ENCODE measurements at regions not wholly inside any gene's neighbourhood (a gene's known extent, or its start where the extent isn't known, plus 50 kb on each side); places are given as distances from the start of the nearest gene placed in this dataset.

DNA sequence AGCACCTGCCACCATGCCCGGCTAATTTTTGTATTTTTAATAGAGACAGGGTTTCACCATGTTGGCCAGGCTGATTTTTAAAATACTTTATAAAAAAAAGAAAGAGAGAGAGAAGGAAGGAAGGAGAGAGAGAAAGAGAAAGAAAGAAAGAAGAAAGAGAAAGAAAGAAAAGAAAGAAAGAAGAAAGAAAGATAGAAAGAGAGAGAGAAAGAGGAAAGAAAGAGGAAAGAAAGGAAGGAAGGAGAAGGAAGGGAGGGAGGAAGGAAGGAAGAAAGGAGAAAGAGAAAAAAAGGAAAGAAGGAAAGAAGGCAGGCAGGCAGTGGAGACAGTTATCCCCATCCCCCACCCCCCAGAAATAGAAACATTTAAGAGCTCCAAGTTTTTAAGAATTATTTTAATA is 69.9 kb downstream of the TOMM20 start:
- TF ChIP-seq ZNF253 (CRISPR knock-in tag; IDR thresholded peaks at IDR 0.05; ENCODE audit: borderline replicate concordance) (no peak), ATM (IDR thresholded peaks at IDR 0.05; ENCODE audit: borderline replicate concordance) (no peak), POLR2AphosphoS2 (IDR thresholded peaks at IDR 0.05; ENCODE audit: low read depth, low read length) (no peak), MAZ (IDR thresholded peaks at IDR 0.05; ENCODE audit: borderline replicate concordance, low read depth, low read length) (no peak), MAZ (CRISPR knock-in tag; IDR thresholded peaks at IDR 0.05; ENCODE audit: low read depth) (no peak), HOXA7 (CRISPR knock-in tag; IDR thresholded peaks at IDR 0.05) (no peak), NFYB (CRISPR knock-in tag; IDR thresholded peaks at IDR 0.05) (no peak), ZMYM2 (CRISPR knock-in tag; IDR thresholded peaks at IDR 0.05) (no peak), POLR2AphosphoS5 (IDR thresholded peaks at IDR 0.05; ENCODE audit: low read depth, low read length) (no peak), POLR2A (IDR thresholded peaks at IDR 0.05; ENCODE audit: insufficient read depth in 1 of 2, low read depth in 2 of 2, low read length in 2 of 2) (no peak)
- TF ChIP-seq, protein P1, sequence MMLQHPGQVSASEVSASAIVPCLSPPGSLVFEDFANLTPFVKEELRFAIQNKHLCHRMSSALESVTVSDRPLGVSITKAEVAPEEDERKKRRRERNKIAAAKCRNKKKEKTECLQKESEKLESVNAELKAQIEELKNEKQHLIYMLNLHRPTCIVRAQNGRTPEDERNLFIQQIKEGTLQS (CRISPR knock-in tag; IDR thresholded peaks at IDR 0.05) = no peak
- TF ChIP-seq, protein P2, sequence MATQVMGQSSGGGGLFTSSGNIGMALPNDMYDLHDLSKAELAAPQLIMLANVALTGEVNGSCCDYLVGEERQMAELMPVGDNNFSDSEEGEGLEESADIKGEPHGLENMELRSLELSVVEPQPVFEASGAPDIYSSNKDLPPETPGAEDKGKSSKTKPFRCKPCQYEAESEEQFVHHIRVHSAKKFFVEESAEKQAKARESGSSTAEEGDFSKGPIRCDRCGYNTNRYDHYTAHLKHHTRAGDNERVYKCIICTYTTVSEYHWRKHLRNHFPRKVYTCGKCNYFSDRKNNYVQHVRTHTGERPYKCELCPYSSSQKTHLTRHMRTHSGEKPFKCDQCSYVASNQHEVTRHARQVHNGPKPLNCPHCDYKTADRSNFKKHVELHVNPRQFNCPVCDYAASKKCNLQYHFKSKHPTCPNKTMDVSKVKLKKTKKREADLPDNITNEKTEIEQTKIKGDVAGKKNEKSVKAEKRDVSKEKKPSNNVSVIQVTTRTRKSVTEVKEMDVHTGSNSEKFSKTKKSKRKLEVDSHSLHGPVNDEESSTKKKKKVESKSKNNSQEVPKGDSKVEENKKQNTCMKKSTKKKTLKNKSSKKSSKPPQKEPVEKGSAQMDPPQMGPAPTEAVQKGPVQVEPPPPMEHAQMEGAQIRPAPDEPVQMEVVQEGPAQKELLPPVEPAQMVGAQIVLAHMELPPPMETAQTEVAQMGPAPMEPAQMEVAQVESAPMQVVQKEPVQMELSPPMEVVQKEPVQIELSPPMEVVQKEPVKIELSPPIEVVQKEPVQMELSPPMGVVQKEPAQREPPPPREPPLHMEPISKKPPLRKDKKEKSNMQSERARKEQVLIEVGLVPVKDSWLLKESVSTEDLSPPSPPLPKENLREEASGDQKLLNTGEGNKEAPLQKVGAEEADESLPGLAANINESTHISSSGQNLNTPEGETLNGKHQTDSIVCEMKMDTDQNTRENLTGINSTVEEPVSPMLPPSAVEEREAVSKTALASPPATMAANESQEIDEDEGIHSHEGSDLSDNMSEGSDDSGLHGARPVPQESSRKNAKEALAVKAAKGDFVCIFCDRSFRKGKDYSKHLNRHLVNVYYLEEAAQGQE (IDR thresholded peaks at IDR 0.05; ENCODE audit: borderline replicate concordance in 1 of 2, low read depth in 1 of 2, low read length in 2 of 2) = no peak
- TF ChIP-seq, protein P3, sequence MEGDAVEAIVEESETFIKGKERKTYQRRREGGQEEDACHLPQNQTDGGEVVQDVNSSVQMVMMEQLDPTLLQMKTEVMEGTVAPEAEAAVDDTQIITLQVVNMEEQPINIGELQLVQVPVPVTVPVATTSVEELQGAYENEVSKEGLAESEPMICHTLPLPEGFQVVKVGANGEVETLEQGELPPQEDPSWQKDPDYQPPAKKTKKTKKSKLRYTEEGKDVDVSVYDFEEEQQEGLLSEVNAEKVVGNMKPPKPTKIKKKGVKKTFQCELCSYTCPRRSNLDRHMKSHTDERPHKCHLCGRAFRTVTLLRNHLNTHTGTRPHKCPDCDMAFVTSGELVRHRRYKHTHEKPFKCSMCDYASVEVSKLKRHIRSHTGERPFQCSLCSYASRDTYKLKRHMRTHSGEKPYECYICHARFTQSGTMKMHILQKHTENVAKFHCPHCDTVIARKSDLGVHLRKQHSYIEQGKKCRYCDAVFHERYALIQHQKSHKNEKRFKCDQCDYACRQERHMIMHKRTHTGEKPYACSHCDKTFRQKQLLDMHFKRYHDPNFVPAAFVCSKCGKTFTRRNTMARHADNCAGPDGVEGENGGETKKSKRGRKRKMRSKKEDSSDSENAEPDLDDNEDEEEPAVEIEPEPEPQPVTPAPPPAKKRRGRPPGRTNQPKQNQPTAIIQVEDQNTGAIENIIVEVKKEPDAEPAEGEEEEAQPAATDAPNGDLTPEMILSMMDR (CRISPR knock-in tag; IDR thresholded peaks at IDR 0.05) = no peak
